Heart left ventricle (tissue), 13 donors: ENCODE measurements at regions not wholly inside any gene's neighbourhood (a gene's known extent, or its start where the extent isn't known, plus 50 kb on each side); places are given as distances from the start of the nearest gene placed in this dataset.
"Not testable (repeated sequence)": the region's sequence is repeated elsewhere in the genome, so short reads cannot be mapped to it uniquely, and the experiment has no call there.

Source experiments
- POLR2A ChIP-seq, 2 donors: fragments of 450-650 bp; IDR thresholded peaks; one replicate each; pipeline ENCODE4 v1.6.1; 2017; ENCODE audit warnings: antibody characterized with exemption in 2 of 2, mild to moderate bottlenecking in 2 of 2, moderate library complexity in 2 of 2
- TF ChIP-seq, protein P1 (sequence below), 12 donors: fragments of 200-600 bp; sonication (generic) in 4 of 12; IDR thresholded peaks; one replicate each; pipeline versions ENCODE4 v1.5.0 to v1.8.0; 2018 to 2022; ENCODE audit warnings: antibody characterized with exemption in 12 of 12, mild to moderate bottlenecking in 5 of 12
- donor health status: ischemic (EF 13 %, LVEDD 7.1; RV severe dilation, severe dysfunction).
- donor health status: DM: no; HTN: yes; CAD: no.
- donor health status: DM: no; HTN: no; CAD: no.
- donor health status: ischemic (EF 25% LVEDD 6.9; RV normal size, moderate dysfunction).
- donor health status: ischemic (EF 25% LVEDD 5.7; RV mildly dilated, moderate dysfunction).
- donor health status: ischemic (EF 35%, LVEDD 5.7; RV mildly dilated, moderate dysfunction).
- donor health status: nonischemic (EF 11% LVEDD 7.7; RV severe dilation, severe dysfunction).
- donor health status: DM: yes; HTN: yes; CAD: no.
- donor health status: PGD.
- donor health status: ischemic (EF 29% LVEDD 5.4; RV normal size, mild dysfunction).
- donor health status: nonischemic (EF 23%, LVEDD 6.1; RV moderate dilation, normal function).

DNA sequence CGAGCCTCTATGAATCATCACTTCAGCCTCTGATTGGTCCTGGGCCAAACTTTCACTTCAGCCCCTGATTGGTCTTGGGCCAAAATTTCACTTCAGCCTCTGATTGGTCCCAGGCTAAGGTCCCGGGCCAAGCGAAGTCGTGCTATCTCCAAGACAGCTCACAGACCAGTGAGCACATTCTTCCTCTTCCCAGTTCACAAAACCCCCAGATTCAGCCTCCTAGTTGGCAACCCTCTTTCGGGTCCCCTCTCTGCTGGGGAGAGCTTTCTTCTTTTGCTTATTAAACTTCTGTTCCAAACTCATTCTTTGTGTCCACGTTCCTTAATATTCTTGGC, 314.3 kb upstream of the ZNF337 start:
- TF ChIP-seq, protein P1, sequence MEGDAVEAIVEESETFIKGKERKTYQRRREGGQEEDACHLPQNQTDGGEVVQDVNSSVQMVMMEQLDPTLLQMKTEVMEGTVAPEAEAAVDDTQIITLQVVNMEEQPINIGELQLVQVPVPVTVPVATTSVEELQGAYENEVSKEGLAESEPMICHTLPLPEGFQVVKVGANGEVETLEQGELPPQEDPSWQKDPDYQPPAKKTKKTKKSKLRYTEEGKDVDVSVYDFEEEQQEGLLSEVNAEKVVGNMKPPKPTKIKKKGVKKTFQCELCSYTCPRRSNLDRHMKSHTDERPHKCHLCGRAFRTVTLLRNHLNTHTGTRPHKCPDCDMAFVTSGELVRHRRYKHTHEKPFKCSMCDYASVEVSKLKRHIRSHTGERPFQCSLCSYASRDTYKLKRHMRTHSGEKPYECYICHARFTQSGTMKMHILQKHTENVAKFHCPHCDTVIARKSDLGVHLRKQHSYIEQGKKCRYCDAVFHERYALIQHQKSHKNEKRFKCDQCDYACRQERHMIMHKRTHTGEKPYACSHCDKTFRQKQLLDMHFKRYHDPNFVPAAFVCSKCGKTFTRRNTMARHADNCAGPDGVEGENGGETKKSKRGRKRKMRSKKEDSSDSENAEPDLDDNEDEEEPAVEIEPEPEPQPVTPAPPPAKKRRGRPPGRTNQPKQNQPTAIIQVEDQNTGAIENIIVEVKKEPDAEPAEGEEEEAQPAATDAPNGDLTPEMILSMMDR (IDR thresholded peaks at IDR 0.05) = not testable (repeated sequence)
- not testable (repeated sequence) for TF ChIP-seq POLR2A (IDR thresholded peaks at IDR 0.05)
